Fibroblast of gingiva (primary cell): ENCODE measurements at regions not wholly inside any gene's neighbourhood (a gene's known extent, or its start where the extent isn't known, plus 50 kb on each side); places are given as distances from the start of the nearest gene placed in this dataset.
A peak's percentile ranks its signal among the peaks of the same experiment; 100 is the strongest.
"Not testable (repeated sequence)": the region's sequence is repeated elsewhere in the genome, so short reads cannot be mapped to it uniquely, and the experiment has no call there.

Experiments used
- DNase-seq: peaks from one replicate; pipeline ENCODE4 v3.0.0-alpha.2; 2011; ENCODE audit warnings: low read depth

GRCh38 chr2:8549942-8550341 lies 131.9 kb upstream of the ID2 start:
- DNase-seq, result no peak

GRCh38 chr2:8550481-8550880 lies 131.4 kb upstream of the ID2 start:
- DNase-seq, result no peak

- DNase-seq, result no peak
These were observed 130.8 kb upstream of the ID2 start for GRCh38 chr2:8550937-8551621.

- DNase-seq, result no peak
These were observed 130.2 kb upstream of the ID2 start for GRCh38 chr2:8551622-8552074.

GRCh38 chr2:8552293-8552801 lies 129.5 kb upstream of the ID2 start:
- no peak for DNase-seq

GRCh38 chr2:8553643-8554042 lies 128.2 kb upstream of the ID2 start:
- no peak for DNase-seq

- DNase-seq, result no peak
These were observed 127.5 kb upstream of the ID2 start for GRCh38 chr2:8554296-8554806.

- no peak for DNase-seq
These were observed 126.3 kb upstream of the ID2 start for GRCh38 chr2:8555543-8555942.

- no peak for DNase-seq
These were observed 123.8 kb upstream of the ID2 start for GRCh38 chr2:8558096-8558495.

GRCh38 chr2:8558956-8559355 lies 122.9 kb upstream of the ID2 start:
- no peak for DNase-seq

- no peak for DNase-seq
These were observed 122.1 kb upstream of the ID2 start for GRCh38 chr2:8559805-8560204.

- not testable (repeated sequence) for DNase-seq
These were observed 120.2 kb upstream of the ID2 start for GRCh38 chr2:8561692-8562091.

GRCh38 chr2:8563814-8564474 lies 117.9 kb upstream of the ID2 start:
- DNase-seq, result no peak

- DNase-seq, result no peak
These were observed 117.4 kb upstream of the ID2 start for GRCh38 chr2:8564475-8564874.

- DNase-seq, result no peak
These were observed 116.3 kb upstream of the ID2 start for GRCh38 chr2:8565399-8566154.

- no peak for DNase-seq
These were observed 115.6 kb upstream of the ID2 start for GRCh38 chr2:8566155-8566670.

GRCh38 chr2:8566774-8567468 lies 114.9 kb upstream of the ID2 start:
- no peak for DNase-seq

- DNase-seq, result peak; percentile 33
These were observed 114.2 kb upstream of the ID2 start for GRCh38 chr2:8567469-8568260.

GRCh38 chr2:8568543-8569302 lies 113.1 kb upstream of the ID2 start:
- DNase-seq, result peak; percentile 22

GRCh38 chr2:8569332-8569930 lies 112.4 kb upstream of the ID2 start:
- no peak for DNase-seq
